SJCRH30 (cell line): ENCODE measurements at regions not wholly inside any gene's neighbourhood (a gene's known extent, or its start where the extent isn't known, plus 50 kb on each side); places are given as distances from the start of the nearest gene placed in this dataset.
A peak's percentile ranks its signal among the peaks of the same experiment; 100 is the strongest.

ENCODE experiments used
- DNase-seq, 2 experiments: peaks; one replicate each; pipeline ENCODE4 v3.0.0-alpha.2; 2015 to 2020
- H3K27ac ChIP-seq: fragments of 250-450 bp; sonication (Bioruptor Pico); 2 replicates; pipeline ENCODE4 v1.5.1; 2020; ENCODE audit warnings: mild to moderate bottlenecking, moderate library complexity
- H3K27me3 ChIP-seq: fragments of 250-450 bp; sonication (Bioruptor Pico); 2 replicates; pipeline ENCODE4 v1.5.1; 2020; ENCODE audit warnings: mild to moderate bottlenecking, moderate library complexity
- H3K36me3 ChIP-seq: fragments of 250-450 bp; sonication (Bioruptor Pico); 2 replicates; pipeline ENCODE4 v1.5.1; 2020; ENCODE audit warnings: mild to moderate bottlenecking, moderate library complexity
- H3K4me1 ChIP-seq: fragments of 250-450 bp; sonication (Bioruptor Pico); 2 replicates; pipeline ENCODE4 v1.5.1; 2020; ENCODE audit warnings: mild to moderate bottlenecking, moderate library complexity
- H3K4me3 ChIP-seq: fragments of 250-450 bp; sonication (Bioruptor Pico); 2 replicates; pipeline ENCODE4 v1.5.1; 2020; ENCODE audit warnings: mild to moderate bottlenecking, moderate library complexity
- H3K9me3 ChIP-seq: fragments of 250-450 bp; sonication (Bioruptor Pico); replicated peaks from 2 replicates; pipeline ENCODE4 v1.5.1; 2020; ENCODE audit warnings: mild to moderate bottlenecking, moderate library complexity

DNA sequence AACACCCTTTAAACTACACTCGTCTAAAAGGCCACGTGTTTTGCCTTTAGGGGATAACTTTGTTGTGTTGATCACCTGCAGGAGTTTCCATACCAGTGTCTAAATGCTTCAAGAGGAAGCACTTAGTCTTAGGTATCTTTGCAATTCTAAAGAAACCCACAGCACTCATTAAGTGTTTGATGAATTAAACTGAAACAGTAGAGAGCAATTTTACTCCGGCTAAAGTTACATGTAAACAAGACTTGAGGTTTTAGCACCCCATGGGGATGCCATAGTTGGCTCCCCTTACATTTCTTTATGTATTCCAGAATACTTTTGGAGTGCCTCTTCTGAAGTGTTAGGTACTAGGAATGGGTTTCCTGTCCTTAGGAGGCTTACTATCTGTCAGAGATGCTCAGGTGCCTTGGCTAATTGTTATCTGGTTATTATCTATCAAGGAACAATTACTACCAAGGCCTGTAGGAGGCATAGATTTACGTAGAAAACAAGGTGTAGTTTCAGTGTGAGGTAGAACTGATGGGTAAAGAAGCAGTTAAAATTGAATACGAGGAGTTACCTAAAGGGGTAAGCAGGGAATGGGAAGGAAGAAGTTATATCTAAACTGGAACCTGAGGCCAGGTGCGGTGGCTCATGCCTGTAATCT is 176.8 kb upstream of the SAMSN1 start:
- DNase-seq: no peak
- Histone ChIP-seq H3K27ac (no peak overlapping the region), H3K27me3 (no peaks in the 10 kb centered on the region), H3K36me3 (no peaks in the 10 kb centered on the region), H3K4me3 (no peak overlapping the region), H3K9me3 (no peaks in the 10 kb centered on the region), H3K4me1 (peaks cover 8% of the 10 kb centered on the region; the same call in 1 of the 2 replicates)

DNA sequence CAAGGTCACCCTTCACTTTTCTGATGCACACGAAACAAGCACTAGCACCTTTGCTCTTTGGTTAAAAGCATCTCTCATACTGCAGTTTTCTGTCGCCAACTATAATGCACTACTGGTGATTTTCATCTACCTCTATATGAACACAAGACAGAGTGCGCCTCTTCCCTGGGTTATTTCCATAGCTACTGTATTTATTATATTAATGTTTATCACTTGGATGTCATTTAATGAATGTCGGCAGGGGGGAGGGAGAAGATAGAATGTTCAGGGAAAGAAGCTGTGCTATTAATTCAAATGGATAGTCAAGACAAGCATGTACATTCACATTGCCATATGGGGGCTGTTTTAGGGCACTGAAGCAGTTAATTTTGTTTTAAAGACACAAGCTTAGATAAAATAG is 174.1 kb upstream of the SAMSN1 start:
- H3K27ac ChIP-seq: no peak overlapping the region
- no peak for DNase-seq
- H3K4me3 ChIP-seq: no peak overlapping the region
- H3K9me3 ChIP-seq: no peaks in the 10 kb centered on the region
- H3K27me3 ChIP-seq: no peaks in the 10 kb centered on the region
- no peaks in the 10 kb centered on the region for H3K36me3 ChIP-seq
- peaks cover 8% of the 10 kb centered on the region; the same call in 1 of the 2 replicates for H3K4me1 ChIP-seq

GRCh38 chr21:14718951-14719350 is 172.8 kb upstream of the SAMSN1 start:
- H3K36me3 ChIP-seq: no peaks in the 10 kb centered on the region
- H3K9me3 ChIP-seq: 0 out of 2 replicates have a peak, but pooled peaks cover 4% of the 10 kb centered on the region
- H3K4me3 ChIP-seq: no peak overlapping the region
- peaks cover 8% of the 10 kb centered on the region; the same call in 1 of the 2 replicates for H3K4me1 ChIP-seq
- peak; percentile 67 to 80 for DNase-seq
- H3K27me3 ChIP-seq: no peaks in the 10 kb centered on the region
- H3K27ac ChIP-seq: no peak overlapping the region

DNA sequence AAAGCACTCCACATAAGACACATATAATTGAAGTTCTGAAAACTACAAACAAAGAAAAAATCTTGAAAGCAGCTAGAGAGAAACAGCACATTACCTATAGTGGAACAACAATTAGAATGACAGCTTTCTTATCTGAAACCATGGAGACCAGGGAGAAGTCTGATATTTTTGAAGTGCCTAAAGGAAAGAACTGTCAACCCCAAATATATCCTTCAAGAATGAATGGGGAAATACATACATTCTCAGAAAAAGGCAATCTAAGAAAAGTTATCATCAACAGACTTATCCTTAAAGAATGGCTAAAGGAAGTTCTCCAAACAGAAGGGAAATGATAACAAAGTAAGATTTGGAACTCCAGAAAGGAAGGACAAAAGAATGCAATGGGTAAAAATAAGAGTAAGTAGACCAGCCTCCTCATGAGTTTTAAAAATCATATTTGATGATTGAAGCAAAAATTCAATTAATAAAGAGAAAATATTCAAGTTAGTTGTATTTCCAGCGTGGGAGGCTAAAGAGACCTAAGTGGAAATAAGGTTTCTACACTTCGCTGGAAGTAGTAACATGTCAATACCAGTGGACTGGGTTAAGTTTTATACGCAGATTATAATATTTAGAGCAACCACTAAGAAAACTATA is 170.8 kb upstream of the SAMSN1 start:
- H3K27me3 ChIP-seq: no peaks in the 10 kb centered on the region
- no peaks in the 10 kb centered on the region for H3K36me3 ChIP-seq
- H3K9me3 ChIP-seq: 0 out of 2 replicates have a peak, but pooled peaks cover 11% of the 10 kb centered on the region
- no peak for DNase-seq
- no peak overlapping the region for H3K4me3 ChIP-seq
- H3K27ac ChIP-seq: no peak overlapping the region
- peaks cover 9% of the 10 kb centered on the region for H3K4me1 ChIP-seq

DNA sequence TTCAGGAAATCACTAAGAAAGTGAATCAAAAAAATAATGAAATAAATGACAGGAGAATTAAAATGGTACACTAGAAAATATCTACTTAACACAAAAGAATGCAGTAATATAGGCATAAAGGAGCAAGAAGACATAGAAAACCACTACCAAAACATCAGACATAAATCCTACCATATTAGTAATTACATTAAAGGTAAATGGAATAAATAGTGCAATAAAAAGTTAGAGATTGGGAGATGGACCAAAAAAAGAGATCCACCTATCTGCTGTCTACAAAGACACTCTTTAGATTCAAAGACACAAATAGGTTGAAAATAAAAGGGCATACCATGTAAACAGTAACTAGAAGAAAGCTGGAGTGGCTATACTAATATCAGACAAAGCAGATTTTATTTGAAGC is 167.0 kb upstream of the SAMSN1 start:
- Histone ChIP-seq H3K4me3 (no peak overlapping the region), H3K27ac (no peak overlapping the region), H3K9me3 (0 out of 2 replicates have a peak, but pooled peaks cover 11% of the 10 kb centered on the region), H3K4me1 (peaks cover 8% of the 10 kb centered on the region), H3K36me3 (no peaks in the 10 kb centered on the region), H3K27me3 (no peaks in the 10 kb centered on the region)
- no peak for DNase-seq

DNA sequence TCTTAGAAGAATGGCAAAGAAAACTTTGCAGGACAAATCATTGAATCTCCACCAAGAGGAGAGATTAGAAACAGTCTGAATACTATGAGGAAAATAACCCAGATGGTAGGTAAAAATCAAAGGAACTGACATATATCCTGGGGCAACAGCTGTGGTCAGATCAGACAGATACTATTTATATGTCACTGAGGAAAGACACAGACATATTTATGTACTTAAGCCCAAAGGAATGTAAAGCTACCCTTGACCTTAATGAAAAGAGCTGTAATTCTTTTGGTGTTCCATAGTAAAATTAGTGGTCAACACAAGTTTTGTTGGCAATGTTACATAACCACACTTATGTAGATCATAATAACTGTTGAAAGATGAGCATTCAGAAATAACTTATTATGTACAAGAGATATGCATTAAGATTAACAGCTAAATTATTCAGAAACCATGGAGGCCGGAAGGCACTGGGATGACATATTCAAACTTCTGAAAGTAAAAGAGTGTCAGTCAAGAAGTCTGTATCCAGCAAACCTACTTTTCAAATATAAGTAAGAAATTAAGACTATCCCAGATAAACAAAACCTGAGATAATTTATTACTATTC is 166.1 kb upstream of the SAMSN1 start:
- no peaks in the 10 kb centered on the region for H3K27me3 ChIP-seq

DNA sequence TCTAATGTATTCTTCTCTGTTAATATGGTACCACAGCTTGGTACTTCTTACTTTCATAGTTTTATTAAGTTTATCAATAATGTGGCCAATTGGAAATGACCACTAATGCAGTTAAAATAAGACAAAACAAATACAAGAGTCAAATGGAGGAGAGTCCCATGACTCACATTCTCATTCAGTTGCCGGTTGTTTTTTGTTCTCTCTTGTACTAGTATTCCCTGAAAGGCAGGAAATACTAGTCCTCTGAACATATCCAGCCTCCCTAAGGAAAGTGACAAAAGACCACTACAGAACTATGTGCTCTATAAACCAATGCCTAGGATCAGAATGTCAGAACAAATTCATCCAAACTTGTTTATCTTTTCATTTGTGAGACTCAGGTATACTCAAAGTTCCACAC is 165.2 kb upstream of the SAMSN1 start:
- DNase-seq: no peak
- H3K4me1 ChIP-seq: peaks cover 8% of the 10 kb centered on the region
- no peak overlapping the region for H3K27ac ChIP-seq
- H3K9me3 ChIP-seq: 0 out of 2 replicates have a peak, but pooled peaks cover 11% of the 10 kb centered on the region
- no peaks in the 10 kb centered on the region for H3K27me3 ChIP-seq
- no peaks in the 10 kb centered on the region for H3K36me3 ChIP-seq
- no peak overlapping the region for H3K4me3 ChIP-seq

More for the DNA sequence above, 166.1 kb upstream of the SAMSN1 start:
- Histone ChIP-seq H3K36me3 (no peaks in the 10 kb centered on the region), H3K9me3 (0 out of 2 replicates have a peak, but pooled peaks cover 11% of the 10 kb centered on the region), H3K4me1 (peaks cover 8% of the 10 kb centered on the region), H3K4me3 (no peak overlapping the region), H3K27ac (no peak overlapping the region)
- DNase-seq: peak; percentile 51 to 79

DNA sequence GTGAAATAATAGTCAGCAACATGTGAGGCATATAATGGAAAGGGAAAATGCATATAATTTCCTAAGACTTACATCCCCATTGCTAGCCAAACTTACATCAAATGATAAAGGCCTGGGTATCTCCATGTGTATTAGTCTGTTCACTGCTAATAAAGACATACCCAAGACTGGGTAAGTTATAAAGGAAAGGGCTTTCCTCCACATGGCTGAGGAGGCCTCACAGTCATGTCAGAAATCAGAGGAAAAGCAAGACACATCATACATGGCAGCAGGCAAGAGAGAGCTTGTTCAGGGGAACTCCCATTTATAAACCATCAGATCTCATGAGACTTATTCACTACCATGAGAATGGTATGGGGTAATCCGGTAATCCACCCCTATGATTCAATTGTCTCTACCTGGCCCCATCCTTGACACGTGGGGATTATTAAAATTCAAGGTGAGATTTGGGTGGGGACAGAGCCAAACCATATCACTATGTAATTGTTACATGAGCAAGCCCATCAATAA is 161.5 kb upstream of the SAMSN1 start:
- no peaks in the 10 kb centered on the region for H3K27me3 ChIP-seq
- no peak overlapping the region for H3K4me3 ChIP-seq
- H3K27ac ChIP-seq: no peak overlapping the region
- no peak for DNase-seq
- H3K9me3 ChIP-seq: no peaks in the 10 kb centered on the region
- peaks cover 8% of the 10 kb centered on the region for H3K4me1 ChIP-seq
- H3K36me3 ChIP-seq: no peaks in the 10 kb centered on the region

DNA sequence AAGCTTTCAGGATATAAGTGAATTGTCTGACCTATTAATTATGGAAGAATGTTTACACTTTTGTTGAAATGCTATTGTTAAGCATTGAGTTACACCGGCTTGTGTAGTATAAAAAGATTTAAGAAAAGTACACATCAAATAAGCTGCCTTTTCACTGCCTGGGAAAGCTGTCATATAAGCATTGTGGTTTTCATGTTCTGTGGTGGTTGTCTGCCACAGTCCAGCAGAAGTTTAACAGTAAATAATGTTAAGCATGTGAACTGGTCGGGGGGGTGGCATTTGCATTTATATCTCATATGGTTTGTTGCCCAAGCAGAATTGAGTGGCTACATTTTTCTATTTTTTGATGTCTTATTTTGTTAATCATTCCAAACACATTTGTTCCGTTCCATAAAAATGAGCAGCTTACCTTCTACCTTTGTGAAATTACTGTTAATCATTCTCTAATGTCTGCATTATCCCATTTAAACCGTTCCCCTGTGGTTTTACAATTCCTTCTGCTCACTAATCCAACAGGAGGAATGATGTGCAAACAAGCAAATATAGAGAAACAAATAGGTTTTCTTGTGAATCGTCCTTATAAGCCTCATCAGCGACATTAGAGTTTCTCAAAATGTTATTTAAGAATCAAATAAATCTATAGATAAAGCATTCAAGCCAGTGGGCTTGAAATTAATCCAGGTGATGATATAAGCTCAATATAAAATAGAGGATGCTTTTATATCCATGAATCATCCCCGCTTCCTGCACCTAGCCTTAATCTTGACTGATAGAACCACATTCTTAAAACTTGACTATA is 160.8 kb upstream of the SAMSN1 start:
- Histone ChIP-seq H3K4me1 (peaks cover 7% of the 10 kb centered on the region), H3K27ac (no peak overlapping the region), H3K9me3 (no peaks in the 10 kb centered on the region), H3K4me3 (no peak overlapping the region), H3K36me3 (no peaks in the 10 kb centered on the region), H3K27me3 (no peaks in the 10 kb centered on the region)
- DNase-seq: no peak

- no peak for DNase-seq
- H3K4me1 ChIP-seq: no peaks in the 10 kb centered on the region
- no peaks in the 10 kb centered on the region for H3K9me3 ChIP-seq
- no peak overlapping the region for H3K27ac ChIP-seq
- no peaks in the 10 kb centered on the region for H3K36me3 ChIP-seq
- no peaks in the 10 kb centered on the region for H3K27me3 ChIP-seq
- no peak overlapping the region for H3K4me3 ChIP-seq
Measured at GRCh38 chr21:14699433-14700407, 153.6 kb upstream of the SAMSN1 start.

GRCh38 chr21:14697769-14698168 is 151.7 kb upstream of the SAMSN1 start:
- Histone ChIP-seq H3K27me3 (no peaks in the 10 kb centered on the region), H3K4me3 (no peak overlapping the region), H3K4me1 (no peaks in the 10 kb centered on the region), H3K9me3 (no peaks in the 10 kb centered on the region), H3K36me3 (no peaks in the 10 kb centered on the region), H3K27ac (no peak overlapping the region)
- no peak for DNase-seq

DNA sequence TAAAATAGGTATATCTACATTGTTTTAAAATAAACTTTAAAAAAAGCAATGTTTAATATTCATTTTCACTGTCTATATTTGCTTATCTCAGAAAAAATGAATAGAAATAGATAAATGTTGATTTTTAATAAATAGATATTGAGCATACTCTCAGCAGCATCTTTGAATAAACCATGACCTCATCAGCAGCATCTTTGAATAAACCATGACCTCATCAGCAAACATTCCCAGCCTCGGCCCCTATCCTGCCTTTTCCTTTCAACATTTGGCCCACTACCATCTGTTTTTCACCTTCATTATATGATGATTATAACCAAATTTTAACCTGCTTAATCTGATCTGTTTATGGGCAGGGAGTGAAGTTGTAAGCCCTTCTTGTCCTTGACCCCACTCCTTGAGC is 148.7 kb upstream of the SAMSN1 start:
- Histone ChIP-seq H3K9me3 (no peaks in the 10 kb centered on the region), H3K4me1 (no peaks in the 10 kb centered on the region), H3K27me3 (no peaks in the 10 kb centered on the region; the same call in 1 of the 2 replicates), H3K4me3 (no peak overlapping the region), H3K27ac (no peak overlapping the region), H3K36me3 (no peaks in the 10 kb centered on the region)
- no peak for DNase-seq

DNA sequence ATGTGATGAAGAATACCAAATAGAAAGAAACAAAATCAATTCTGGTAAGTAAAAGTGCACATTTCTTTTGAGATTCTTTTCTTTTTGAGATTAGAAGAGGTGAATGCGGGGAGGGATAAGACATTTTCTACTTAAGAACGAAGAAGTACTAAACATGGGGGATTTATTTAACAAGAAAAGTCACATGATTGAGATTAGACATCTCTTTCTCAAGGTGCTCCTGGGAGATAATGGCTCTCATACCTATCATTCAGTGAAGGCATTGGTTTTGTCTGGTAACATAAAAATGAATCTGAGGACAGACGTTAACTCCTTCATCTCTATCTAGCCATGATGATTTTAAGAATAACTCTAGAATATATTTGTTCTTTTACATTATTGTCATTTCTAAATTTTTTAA is 147.9 kb upstream of the SAMSN1 start:
- no peak overlapping the region for H3K27ac ChIP-seq
- no peaks in the 10 kb centered on the region for H3K36me3 ChIP-seq
- H3K4me3 ChIP-seq: no peak overlapping the region
- no peaks in the 10 kb centered on the region; the same call in 1 of the 2 replicates for H3K27me3 ChIP-seq
- DNase-seq: no peak
- no peaks in the 10 kb centered on the region for H3K9me3 ChIP-seq
- no peaks in the 10 kb centered on the region for H3K4me1 ChIP-seq

- Histone ChIP-seq H3K27me3 (no peaks in the 10 kb centered on the region; the same call in 1 of the 2 replicates), H3K4me1 (no peaks in the 10 kb centered on the region), H3K36me3 (no peaks in the 10 kb centered on the region), H3K27ac (no peak overlapping the region), H3K9me3 (no peaks in the 10 kb centered on the region), H3K4me3 (no peak overlapping the region)
- DNase-seq: no peak
Measured at GRCh38 chr21:14691914-14692313, 145.8 kb upstream of the SAMSN1 start.
